22Rv1 (cell line): ENCODE measurements at regions not wholly inside any gene's neighbourhood (a gene's known extent, or its start where the extent isn't known, plus 50 kb on each side); places are given as distances from the start of the nearest gene placed in this dataset.

Experiments
- ZFX ChIP-seq: fragments of 450-650 bp; IDR thresholded peaks from 2 replicates; pipeline ENCODE4 v1.6.1; 2017; ENCODE audit warnings: antibody characterized with exemption, borderline replicate concordance
- TF ChIP-seq, protein P1 (sequence below): fragments of 450-650 bp; IDR thresholded peaks from 2 replicates; pipeline ENCODE4 v1.5.1; 2017; ENCODE audit warnings: mild to moderate bottlenecking

GRCh38 chr17:53907435-53907834 lies 84.7 kb downstream of the KIF2B start:
- TF ChIP-seq, protein P1, sequence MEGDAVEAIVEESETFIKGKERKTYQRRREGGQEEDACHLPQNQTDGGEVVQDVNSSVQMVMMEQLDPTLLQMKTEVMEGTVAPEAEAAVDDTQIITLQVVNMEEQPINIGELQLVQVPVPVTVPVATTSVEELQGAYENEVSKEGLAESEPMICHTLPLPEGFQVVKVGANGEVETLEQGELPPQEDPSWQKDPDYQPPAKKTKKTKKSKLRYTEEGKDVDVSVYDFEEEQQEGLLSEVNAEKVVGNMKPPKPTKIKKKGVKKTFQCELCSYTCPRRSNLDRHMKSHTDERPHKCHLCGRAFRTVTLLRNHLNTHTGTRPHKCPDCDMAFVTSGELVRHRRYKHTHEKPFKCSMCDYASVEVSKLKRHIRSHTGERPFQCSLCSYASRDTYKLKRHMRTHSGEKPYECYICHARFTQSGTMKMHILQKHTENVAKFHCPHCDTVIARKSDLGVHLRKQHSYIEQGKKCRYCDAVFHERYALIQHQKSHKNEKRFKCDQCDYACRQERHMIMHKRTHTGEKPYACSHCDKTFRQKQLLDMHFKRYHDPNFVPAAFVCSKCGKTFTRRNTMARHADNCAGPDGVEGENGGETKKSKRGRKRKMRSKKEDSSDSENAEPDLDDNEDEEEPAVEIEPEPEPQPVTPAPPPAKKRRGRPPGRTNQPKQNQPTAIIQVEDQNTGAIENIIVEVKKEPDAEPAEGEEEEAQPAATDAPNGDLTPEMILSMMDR: no peak
- no peak for TF ChIP-seq ZFX
